Activated CD4-positive, alpha-beta memory T cell treated with anti-CD3 and anti-CD28 coated beads, Interleukin-2, amount 10 ng/mL, durations not matched to agents 7 days and 5 days (primary cell): ENCODE measurements at regions not wholly inside any gene's neighbourhood (a gene's known extent, or its start where the extent isn't known, plus 50 kb on each side); places are given as distances from the start of the nearest gene placed in this dataset.

Source experiments
- CTCF ChIA-PET: fragments of 350-600 bp; sonication (Branson Sonifier 250); formaldehyde crosslinking; loops from one replicate; lab custom pipeline; 2021; ENCODE audit warnings: antibody characterized with exemption, inconsistent platforms; lab: Charles Lee
- POLR2A ChIA-PET: fragments of 350-600 bp; sonication (Branson Sonifier 250); formaldehyde crosslinking; loops from one replicate; lab custom pipeline; 2021; ENCODE audit warnings: antibody characterized with exemption; lab: Charles Lee
- DNase-seq: peaks from one replicate; pipeline ENCODE4 v3.0.0-alpha.2; 2020
- H3K27ac Mint-ChIP-seq: one replicate; pipeline ENCODE4 v1.8.0; 2021; ENCODE audit warnings: mild to moderate bottlenecking, mixed read lengths
- H3K27me3 Mint-ChIP-seq: one replicate; pipeline ENCODE4 v1.8.0; 2021; ENCODE audit warnings: mixed read lengths
- H3K36me3 Mint-ChIP-seq: one replicate; pipeline ENCODE4 v1.8.0; 2021; ENCODE audit warnings: low read depth, mixed read lengths
- H3K4me1 Mint-ChIP-seq: one replicate; pipeline ENCODE4 v1.8.0; 2021; ENCODE audit warnings: mixed read lengths
- H3K4me3 Mint-ChIP-seq: one replicate; pipeline ENCODE4 v1.8.0; 2021; ENCODE audit warnings: mild to moderate bottlenecking, mixed read lengths
- H3K9me3 Mint-ChIP-seq: one replicate; pipeline ENCODE4 v1.8.0; 2021; ENCODE audit warnings: mixed read lengths

DNA sequence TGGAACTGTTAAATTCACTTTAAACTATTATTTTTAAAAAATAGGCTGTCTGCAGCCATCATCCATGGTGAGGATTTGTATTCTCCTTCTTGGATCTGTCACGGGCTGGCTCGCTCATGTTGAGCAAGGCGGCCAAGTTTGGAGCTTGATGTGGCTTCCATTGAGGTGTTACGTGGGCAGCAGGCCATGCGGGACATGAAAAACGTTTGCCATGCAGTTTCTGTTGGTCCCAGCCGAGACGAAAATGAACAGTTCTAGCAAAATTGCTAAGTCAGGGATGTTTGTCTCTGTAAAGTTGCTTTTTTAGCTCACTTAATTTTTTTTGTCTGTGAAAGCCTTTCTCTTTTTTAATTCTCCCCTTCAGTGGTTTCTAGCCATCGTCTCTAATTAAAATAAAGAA lies 70.2 kb upstream of the MGAT5 start:
- ChIA-PET POLR2A (no interaction called here), CTCF (interaction anchor here (0.7 to 1.2 kb wide), 4 partner anchors 23 to 228 kb away, joined by 3 to 6 read pairs (median 4); no protein-coding TSS in a partner anchor)
- Mint-ChIP-seq H3K4me1 (peaks cover 51% of the 10 kb centered on the region), H3K27ac (no peak overlapping the region), H3K27me3 (no peaks in the 10 kb centered on the region), H3K9me3 (no peaks in the 10 kb centered on the region), H3K36me3 (peaks cover 7% of the 10 kb centered on the region), H3K4me3 (no peak overlapping the region)
- DNase-seq: no peak

DNA sequence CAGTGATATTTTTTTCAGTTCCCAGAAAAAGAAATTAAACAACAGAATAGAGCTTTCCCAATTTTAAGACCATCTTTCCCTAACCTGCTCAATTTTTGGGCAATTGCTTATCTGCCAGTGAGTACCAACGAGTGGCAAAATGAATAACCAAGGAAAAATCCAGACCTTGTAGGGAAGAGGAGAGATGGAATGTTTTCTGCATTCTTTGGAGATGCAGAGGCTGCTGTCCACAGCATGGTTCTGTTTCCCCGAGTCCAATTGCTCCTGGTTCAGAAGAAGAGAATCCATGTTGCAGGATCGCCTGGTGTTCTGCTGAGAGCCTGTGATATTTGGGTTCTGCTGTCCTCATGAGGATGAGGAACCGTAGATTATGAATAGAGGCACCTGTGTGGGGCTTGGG lies 68.2 kb upstream of the MGAT5 start:
- peaks cover 46% of the 10 kb centered on the region for H3K4me1 Mint-ChIP-seq
- H3K4me3 Mint-ChIP-seq: no peak overlapping the region

GRCh38 chr2:134189009-134189720 lies 64.7 kb upstream of the MGAT5 start:
- Mint-ChIP-seq H3K27me3 (no peaks in the 10 kb centered on the region), H3K27ac (no peak overlapping the region), H3K9me3 (peaks cover 3% of the 10 kb centered on the region), H3K36me3 (peaks cover 15% of the 10 kb centered on the region), H3K4me1 (peaks cover 25% of the 10 kb centered on the region), H3K4me3 (no peak overlapping the region)
- POLR2A ChIA-PET: interaction anchor here (1.0 kb wide), 1 partner anchor 9 kb away, joined by 3 read pairs; no protein-coding TSS in a partner anchor
- DNase-seq: no peak
- CTCF ChIA-PET: no interaction called here

More for the DNA sequence above, 68.2 kb upstream of the MGAT5 start:
- H3K9me3 Mint-ChIP-seq: no peaks in the 10 kb centered on the region
- CTCF ChIA-PET: no interaction called here
- POLR2A ChIA-PET: no interaction called here
- no peaks in the 10 kb centered on the region for H3K27me3 Mint-ChIP-seq
- no peak for DNase-seq
- peaks cover 13% of the 10 kb centered on the region for H3K36me3 Mint-ChIP-seq
- H3K27ac Mint-ChIP-seq: no peak overlapping the region

GRCh38 chr2:134190062-134190806 lies 63.6 kb upstream of the MGAT5 start:
- no peak overlapping the region for H3K27ac Mint-ChIP-seq
- ChIA-PET CTCF (no interaction called here), POLR2A (no interaction called here)
- no peaks in the 10 kb centered on the region for H3K27me3 Mint-ChIP-seq
- no peak overlapping the region for H3K4me3 Mint-ChIP-seq
- peaks cover 3% of the 10 kb centered on the region for H3K9me3 Mint-ChIP-seq
- no peak for DNase-seq
- peaks cover 20% of the 10 kb centered on the region for H3K4me1 Mint-ChIP-seq
- H3K36me3 Mint-ChIP-seq: peaks cover 15% of the 10 kb centered on the region

- H3K27ac Mint-ChIP-seq: no peak overlapping the region
- peaks cover 20% of the 10 kb centered on the region for H3K4me1 Mint-ChIP-seq
- CTCF ChIA-PET: no interaction called here
- no peak overlapping the region for H3K4me3 Mint-ChIP-seq
- POLR2A ChIA-PET: no interaction called here
- H3K27me3 Mint-ChIP-seq: no peaks in the 10 kb centered on the region
- H3K36me3 Mint-ChIP-seq: peaks cover 14% of the 10 kb centered on the region
- no peak for DNase-seq
- peaks cover 3% of the 10 kb centered on the region for H3K9me3 Mint-ChIP-seq
These were observed 63.1 kb upstream of the MGAT5 start for GRCh38 chr2:134190807-134191203.

- H3K4me1 Mint-ChIP-seq: peaks cover 22% of the 10 kb centered on the region
- H3K27me3 Mint-ChIP-seq: no peaks in the 10 kb centered on the region
- ChIA-PET POLR2A (no interaction called here), CTCF (no interaction called here)
- DNase-seq: no peak
- H3K9me3 Mint-ChIP-seq: peaks cover 3% of the 10 kb centered on the region
- H3K4me3 Mint-ChIP-seq: no peak overlapping the region
- no peak overlapping the region for H3K27ac Mint-ChIP-seq
- H3K36me3 Mint-ChIP-seq: peaks cover 8% of the 10 kb centered on the region
These were observed 62.0 kb upstream of the MGAT5 start for GRCh38 chr2:134191835-134192234.

GRCh38 chr2:134193006-134193405 lies 60.9 kb upstream of the MGAT5 start:
- Mint-ChIP-seq H3K4me3 (no peak overlapping the region), H3K27me3 (no peaks in the 10 kb centered on the region), H3K9me3 (peaks cover 3% of the 10 kb centered on the region), H3K4me1 (peaks cover 34% of the 10 kb centered on the region), H3K27ac (no peak overlapping the region), H3K36me3 (peaks cover 8% of the 10 kb centered on the region)
- no peak for DNase-seq
- CTCF ChIA-PET: no interaction called here
- POLR2A ChIA-PET: no interaction called here

- Mint-ChIP-seq H3K9me3 (peaks cover 3% of the 10 kb centered on the region), H3K27me3 (no peaks in the 10 kb centered on the region), H3K4me3 (no peak overlapping the region), H3K4me1 (peaks cover 43% of the 10 kb centered on the region), H3K27ac (no peak overlapping the region), H3K36me3 (peaks cover 6% of the 10 kb centered on the region)
- POLR2A ChIA-PET: no interaction called here
- DNase-seq: no peak
- CTCF ChIA-PET: no interaction called here
These were observed 59.4 kb upstream of the MGAT5 start for GRCh38 chr2:134194519-134194918.

- POLR2A ChIA-PET: no interaction called here
These were observed 58.5 kb upstream of the MGAT5 start for GRCh38 chr2:134195341-134195740.

GRCh38 chr2:134197445-134197844 lies 56.4 kb upstream of the MGAT5 start:
- ChIA-PET POLR2A (interaction anchor here (0.9 to 1.6 kb wide), 3 partner anchors 9 to 79 kb away, joined by 3 to 5 read pairs (median 3); no protein-coding TSS in a partner anchor), CTCF (interaction anchor here (1.1 to 3.5 kb wide), 6 partner anchors 9 to 214 kb away, joined by 3 to 22 read pairs (median 6); no protein-coding TSS in a partner anchor)
- H3K4me1 Mint-ChIP-seq: peaks cover 40% of the 10 kb centered on the region
- no peak overlapping the region for H3K4me3 Mint-ChIP-seq
- H3K9me3 Mint-ChIP-seq: no peaks in the 10 kb centered on the region
- H3K36me3 Mint-ChIP-seq: no peaks in the 10 kb centered on the region
- DNase-seq: no peak
- H3K27ac Mint-ChIP-seq: peak overlapping the region; percentile 19
- no peaks in the 10 kb centered on the region for H3K27me3 Mint-ChIP-seq

More at GRCh38 chr2:134195341-134195740, 58.5 kb upstream of the MGAT5 start:
- Mint-ChIP-seq H3K4me1 (peaks cover 37% of the 10 kb centered on the region), H3K4me3 (no peak overlapping the region), H3K36me3 (peaks cover 4% of the 10 kb centered on the region), H3K9me3 (peaks cover 3% of the 10 kb centered on the region), H3K27me3 (no peaks in the 10 kb centered on the region), H3K27ac (no peak overlapping the region)
- CTCF ChIA-PET: interaction anchor here (0.6 kb wide), 1 partner anchor 130 kb away, joined by 3 read pairs; no protein-coding TSS in a partner anchor
- no peak for DNase-seq

DNA sequence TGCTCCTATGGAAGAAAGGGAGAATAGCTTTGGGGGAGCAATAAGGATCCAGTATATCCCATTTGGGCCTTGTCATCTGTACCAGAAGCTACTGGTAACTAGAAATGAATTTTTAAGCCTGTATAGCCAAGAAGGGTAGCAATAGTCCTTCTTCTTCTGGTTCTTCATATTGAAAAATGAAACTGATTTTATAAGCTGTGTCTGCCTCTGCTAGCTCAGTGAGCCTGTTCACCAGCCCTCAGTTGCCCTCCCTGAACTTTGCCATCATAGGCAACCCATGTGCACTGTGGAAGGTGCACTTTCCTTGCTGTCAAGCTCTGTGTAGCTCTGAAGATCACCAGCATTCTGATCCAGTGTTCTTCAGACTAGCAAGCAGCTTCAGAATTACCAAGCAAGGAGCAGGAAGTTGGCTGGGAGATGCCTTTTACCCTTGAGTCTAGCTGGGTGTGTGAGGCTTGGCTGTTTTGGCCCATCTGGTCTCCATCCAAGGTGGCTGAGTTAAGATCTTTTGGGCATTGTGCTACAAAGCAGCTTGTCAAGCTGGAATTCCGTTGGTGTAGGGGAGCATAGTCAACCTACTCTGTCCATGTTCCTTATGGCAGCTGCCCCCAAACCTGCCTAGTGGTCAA lies 55.8 kb upstream of the MGAT5 start:
- CTCF ChIA-PET: interaction anchor here (0.8 to 3.5 kb wide), 12 partner anchors 8 to 253 kb away, joined by 3 to 22 read pairs (median 4); no protein-coding TSS in a partner anchor
- no peaks in the 10 kb centered on the region for H3K9me3 Mint-ChIP-seq
- POLR2A ChIA-PET: interaction anchor here (0.9 to 1.6 kb wide), 4 partner anchors 9 to 80 kb away, joined by 3 to 5 read pairs (median 4); no protein-coding TSS in a partner anchor
- H3K36me3 Mint-ChIP-seq: no peaks in the 10 kb centered on the region
- no peak for DNase-seq
- peak overlapping the region; percentile 19 for H3K27ac Mint-ChIP-seq
- no peak overlapping the region for H3K4me3 Mint-ChIP-seq
- H3K27me3 Mint-ChIP-seq: no peaks in the 10 kb centered on the region
- H3K4me1 Mint-ChIP-seq: peaks cover 40% of the 10 kb centered on the region

DNA sequence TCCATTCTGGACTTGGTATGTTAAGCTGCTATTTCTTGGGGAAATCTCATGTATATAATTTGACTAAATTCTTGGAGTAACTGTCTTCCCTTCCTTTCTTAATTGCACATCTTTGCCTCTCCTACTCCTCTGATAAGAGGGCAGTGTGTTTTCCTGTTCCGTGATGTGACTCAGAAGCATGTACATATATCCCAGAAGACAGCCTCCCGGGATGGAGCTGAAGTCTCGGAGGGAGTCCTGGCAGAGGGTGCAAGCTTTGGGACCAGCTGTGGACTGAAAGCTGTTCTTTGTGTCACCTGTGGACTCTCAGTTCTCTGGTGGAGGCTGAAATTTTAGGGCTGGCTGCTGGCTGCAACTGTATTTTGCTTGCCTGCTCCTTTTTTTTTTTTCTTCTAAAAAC lies 54.7 kb upstream of the MGAT5 start:
- H3K36me3 Mint-ChIP-seq: no peaks in the 10 kb centered on the region
- H3K27me3 Mint-ChIP-seq: no peaks in the 10 kb centered on the region
- ChIA-PET CTCF (interaction anchor here (0.9 to 3.5 kb wide), 8 partner anchors 9 to 81 kb away, joined by 3 to 22 read pairs (median 4); no protein-coding TSS in a partner anchor), POLR2A (interaction anchor here (1.2 kb wide), 1 partner anchor 79 kb away, joined by 5 read pairs; no protein-coding TSS in a partner anchor)
- H3K27ac Mint-ChIP-seq: no peak overlapping the region
- no peak for DNase-seq
- H3K4me1 Mint-ChIP-seq: peaks cover 39% of the 10 kb centered on the region
- no peak overlapping the region for H3K4me3 Mint-ChIP-seq
- no peaks in the 10 kb centered on the region for H3K9me3 Mint-ChIP-seq
